GM23338 (cell line): ENCODE measurements at regions not wholly inside any gene's neighbourhood (a gene's known extent, or its start where the extent isn't known, plus 50 kb on each side); places are given as distances from the start of the nearest gene placed in this dataset.

Source experiments
- ATAC-seq: fragments of 200-7000 bp; cut with Tn5 transposase; 3 replicates; pipeline ENCODE4 v1.9.1; 2020
- DNase-seq: peaks from one replicate; pipeline ENCODE4 v3.0.0-alpha.2; 2015; ENCODE audit warnings: low spot score
- H2AFZ ChIP-seq: fragments of 200-600 bp; sonication (generic); 2 replicates; pipeline ENCODE4 v1.8.0; 2016; ENCODE audit warnings: antibody characterized with exemption, mild to moderate bottlenecking, moderate library complexity
- H3F3A ChIP-seq: fragments of 200-600 bp; sonication (generic); replicated peaks from 2 replicates; pipeline ENCODE4 v1.8.0; 2017; ENCODE audit warnings: antibody characterized with exemption, mixed run types, low read depth
- H3K27ac ChIP-seq: fragments of 200-600 bp; sonication (generic); 2 replicates; pipeline ENCODE4 v1.6.1; 2016; ENCODE audit warnings: low read depth
- H3K27me3 ChIP-seq: fragments of 200-600 bp; sonication (generic); 2 replicates; pipeline ENCODE4 v1.8.0; 2016; ENCODE audit warnings: mild to moderate bottlenecking, mixed run types, moderate library complexity; ENCODE audit not compliant: insufficient read depth
- H3K36me3 ChIP-seq: fragments of 200-600 bp; sonication (generic); 2 replicates; pipeline ENCODE4 v1.8.0; 2016; ENCODE audit warnings: mild to moderate bottlenecking; ENCODE audit not compliant: insufficient read depth
- H3K4me1 ChIP-seq: fragments of 200-600 bp; sonication (generic); 2 replicates; pipeline ENCODE4 v1.8.0; 2016; ENCODE audit warnings: mild to moderate bottlenecking, moderate library complexity; ENCODE audit not compliant: insufficient read depth
- H3K4me2 ChIP-seq: fragments of 200-600 bp; sonication (generic); 2 replicates; pipeline ENCODE4 v1.7.1; 2017; ENCODE audit warnings: mixed run types
- H3K4me3 ChIP-seq: fragments of 200-600 bp; sonication (generic); 2 replicates; pipeline ENCODE4 v1.6.1; 2016; ENCODE audit warnings: mixed run types
- H3K79me2 ChIP-seq: fragments of 200-600 bp; sonication (generic); replicated peaks from 2 replicates; pipeline ENCODE4 v1.8.0; 2017; ENCODE audit warnings: mild to moderate bottlenecking; ENCODE audit not compliant: insufficient read depth
- H3K9me2 ChIP-seq: fragments of 200-600 bp; sonication (generic); 2 replicates; pipeline ENCODE4 v1.8.0; 2017; ENCODE audit not compliant: insufficient read depth
- H4K20me1 ChIP-seq: fragments of 200-600 bp; sonication (generic); replicated peaks from 2 replicates; pipeline ENCODE4 v1.8.0; 2017; ENCODE audit warnings: mild to moderate bottlenecking; ENCODE audit not compliant: insufficient read depth
- H3K27ac Mint-ChIP-seq: 2 replicates; pipeline ENCODE4 v1.8.0; 2020; ENCODE audit warnings: inconsistent platforms, mild to moderate bottlenecking, moderate library complexity, mixed read lengths
- H3K27me3 Mint-ChIP-seq: 3 replicates; pipeline ENCODE4 v1.8.0; 2022; ENCODE audit warnings: low read depth, mild to moderate bottlenecking, moderate library complexity, mixed read lengths, inconsistent platforms; ENCODE audit not compliant: insufficient read depth, poor library complexity
- H3K36me3 Mint-ChIP-seq: 3 replicates; pipeline ENCODE4 v1.8.0; 2021; ENCODE audit warnings: low read depth, mild to moderate bottlenecking, inconsistent platforms, moderate library complexity, mixed read lengths
- H3K4me1 Mint-ChIP-seq: 3 replicates; pipeline ENCODE4 v1.8.0; 2020; ENCODE audit warnings: mild to moderate bottlenecking, inconsistent platforms, mixed read lengths
- H3K4me3 Mint-ChIP-seq: 3 replicates; pipeline ENCODE4 v1.8.0; 2021; ENCODE audit warnings: moderate library complexity, mild to moderate bottlenecking, inconsistent platforms, mixed read lengths
- H3K9me3 Mint-ChIP-seq: 3 replicates; pipeline ENCODE4 v1.8.0; 2020; ENCODE audit warnings: moderate library complexity, mild to moderate bottlenecking, inconsistent platforms, mixed read lengths
- CREB1 ChIP-seq: fragments of 250-450 bp; sonication (Bioruptor Pico); IDR thresholded peaks from 2 replicates; pipeline ENCODE4 v1.5.0; 2020; ENCODE audit warnings: low read depth, mild to moderate bottlenecking, moderate library complexity
- CTCF ChIP-seq, 2 experiments: fragments of 200-600 bp in 1 of 2; sonication (generic) in 1 of 2; conservative IDR thresholded peaks; 2 replicates each; pipeline versions ENCODE4 v1.5.1 to v1.6.1; 2016 to 2017; ENCODE audit warnings: antibody characterized with exemption in 2 of 2, low read depth in 2 of 2, mild to moderate bottlenecking in 2 of 2, moderate library complexity in 1 of 2
- ETS1 ChIP-seq: IDR thresholded peaks from 2 replicates; pipeline ENCODE4 v1.6.1; 2016; ENCODE audit warnings: antibody characterized with exemption
- EZH2 ChIP-seq: fragments of 200-600 bp; sonication (generic); IDR thresholded peaks from one replicate; pipeline ENCODE4 v1.8.0; 2017; ENCODE audit warnings: antibody characterized with exemption, mild to moderate bottlenecking, low read depth; ENCODE audit not compliant: unreplicated experiment
- EZH2phosphoT487 ChIP-seq: fragments of 200-600 bp; sonication (generic); IDR thresholded peaks from one replicate; pipeline ENCODE4 v1.8.1; 2018; ENCODE audit warnings: antibody characterized with exemption; ENCODE audit not compliant: unreplicated experiment
- JUNB ChIP-seq: IDR thresholded peaks from one replicate; pipeline ENCODE4 v1.6.1; 2016; ENCODE audit warnings: antibody characterized with exemption; ENCODE audit not compliant: unreplicated experiment
- NANOG ChIP-seq: IDR thresholded peaks from 2 replicates; pipeline ENCODE4 v1.6.1; 2016; ENCODE audit warnings: antibody characterized with exemption, borderline replicate concordance
- POLR2AphosphoS5 ChIP-seq: IDR thresholded peaks from 2 replicates; pipeline ENCODE4 v1.6.1; 2016; ENCODE audit warnings: antibody characterized with exemption, low read depth
- STAT1 ChIP-seq: IDR thresholded peaks from one replicate; pipeline ENCODE4 v1.6.1; 2016; ENCODE audit warnings: antibody characterized with exemption; ENCODE audit not compliant: unreplicated experiment
- ZNF114 ChIP-seq: fragments of 250-450 bp; sonication (Bioruptor Pico); IDR thresholded peaks from 2 replicates; pipeline ENCODE4 v1.5.0; 2020; ENCODE audit warnings: mild to moderate bottlenecking, moderate library complexity
- ZNF331 ChIP-seq: fragments of 250-450 bp; sonication (Bioruptor Pico); IDR thresholded peaks from 2 replicates; pipeline ENCODE4 v1.5.0; 2020; ENCODE audit warnings: low read depth, mild to moderate bottlenecking, moderate library complexity
- ZNF462 ChIP-seq: fragments of 250-450 bp; sonication (Bioruptor Pico); IDR thresholded peaks from 2 replicates; pipeline ENCODE4 v1.5.0; 2020; ENCODE audit warnings: mild to moderate bottlenecking, moderate library complexity
- TF ChIP-seq, protein P1 (sequence below): IDR thresholded peaks from one replicate; pipeline ENCODE4 v1.6.1; 2018; ENCODE audit warnings: antibody characterized with exemption; ENCODE audit not compliant: unreplicated experiment

DNA sequence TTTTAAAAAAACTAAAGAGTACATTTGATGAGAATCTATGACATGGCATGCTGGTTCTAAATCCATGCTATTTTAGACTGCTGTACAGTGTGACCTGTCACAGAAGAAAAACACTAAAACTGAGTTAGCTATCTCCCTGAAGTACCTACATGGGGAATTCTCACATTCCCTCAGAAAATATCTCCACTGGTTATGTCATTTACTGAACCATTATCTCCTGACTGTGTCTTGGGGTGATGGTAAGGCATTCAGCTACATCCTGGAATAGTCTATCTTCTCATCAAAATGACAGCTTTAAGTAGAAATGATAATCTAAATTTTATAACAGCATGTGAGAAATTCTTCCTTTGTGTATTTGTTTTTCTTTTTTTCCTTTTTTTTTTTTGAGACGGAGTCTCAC, 172.1 kb upstream of the HTR1E start:
- Histone ChIP-seq H4K20me1 (no peaks in the 10 kb centered on the region), H3K4me3 (no peak overlapping the region), H3K4me1 (no peaks in the 10 kb centered on the region), H3K36me3 (peaks cover 7% of the 10 kb centered on the region; the same call in 1 of the 2 replicates), H3F3A (no peaks in the 10 kb centered on the region), H3K79me2 (no peaks in the 10 kb centered on the region), H3K4me2 (no peak overlapping the region), H3K27me3 (no peaks in the 10 kb centered on the region), H3K27ac (no peak overlapping the region), H3K9me2 (peaks cover 9% of the 10 kb centered on the region), H2AFZ (no peak overlapping the region)
- Mint-ChIP-seq H3K36me3 (peaks cover 29% of the 10 kb centered on the region), H3K4me1 (no peaks in the 10 kb centered on the region), H3K27ac (no peak overlapping the region), H3K4me3 (no peak overlapping the region), H3K9me3 (peaks cover 32% of the 10 kb centered on the region), H3K27me3 (peaks cover 4% of the 10 kb centered on the region)
- ATAC-seq (no peak), DNase-seq (no peak)
- TF ChIP-seq NANOG: no peak
- no peak for TF ChIP-seq EZH2
- TF ChIP-seq EZH2phosphoT487: no peak
- TF ChIP-seq ZNF331 (CRISPR knock-in tag): no peak
- TF ChIP-seq CTCF (conservative IDR thresholded peaks at IDR 0.05; ENCODE audit: low read depth in 2 of 2): no peak
- no peak for TF ChIP-seq ZNF114 (CRISPR knock-in tag)
- TF ChIP-seq STAT1: no peak
- no peak for TF ChIP-seq POLR2AphosphoS5
- TF ChIP-seq CREB1 (CRISPR knock-in tag): no peak
- TF ChIP-seq JUNB: no peak
- no peak for TF ChIP-seq ZNF462 (CRISPR knock-in tag)
- TF ChIP-seq, protein P1, sequence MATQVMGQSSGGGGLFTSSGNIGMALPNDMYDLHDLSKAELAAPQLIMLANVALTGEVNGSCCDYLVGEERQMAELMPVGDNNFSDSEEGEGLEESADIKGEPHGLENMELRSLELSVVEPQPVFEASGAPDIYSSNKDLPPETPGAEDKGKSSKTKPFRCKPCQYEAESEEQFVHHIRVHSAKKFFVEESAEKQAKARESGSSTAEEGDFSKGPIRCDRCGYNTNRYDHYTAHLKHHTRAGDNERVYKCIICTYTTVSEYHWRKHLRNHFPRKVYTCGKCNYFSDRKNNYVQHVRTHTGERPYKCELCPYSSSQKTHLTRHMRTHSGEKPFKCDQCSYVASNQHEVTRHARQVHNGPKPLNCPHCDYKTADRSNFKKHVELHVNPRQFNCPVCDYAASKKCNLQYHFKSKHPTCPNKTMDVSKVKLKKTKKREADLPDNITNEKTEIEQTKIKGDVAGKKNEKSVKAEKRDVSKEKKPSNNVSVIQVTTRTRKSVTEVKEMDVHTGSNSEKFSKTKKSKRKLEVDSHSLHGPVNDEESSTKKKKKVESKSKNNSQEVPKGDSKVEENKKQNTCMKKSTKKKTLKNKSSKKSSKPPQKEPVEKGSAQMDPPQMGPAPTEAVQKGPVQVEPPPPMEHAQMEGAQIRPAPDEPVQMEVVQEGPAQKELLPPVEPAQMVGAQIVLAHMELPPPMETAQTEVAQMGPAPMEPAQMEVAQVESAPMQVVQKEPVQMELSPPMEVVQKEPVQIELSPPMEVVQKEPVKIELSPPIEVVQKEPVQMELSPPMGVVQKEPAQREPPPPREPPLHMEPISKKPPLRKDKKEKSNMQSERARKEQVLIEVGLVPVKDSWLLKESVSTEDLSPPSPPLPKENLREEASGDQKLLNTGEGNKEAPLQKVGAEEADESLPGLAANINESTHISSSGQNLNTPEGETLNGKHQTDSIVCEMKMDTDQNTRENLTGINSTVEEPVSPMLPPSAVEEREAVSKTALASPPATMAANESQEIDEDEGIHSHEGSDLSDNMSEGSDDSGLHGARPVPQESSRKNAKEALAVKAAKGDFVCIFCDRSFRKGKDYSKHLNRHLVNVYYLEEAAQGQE: no peak
- no peak for TF ChIP-seq ETS1
